Transverse colon (tissue), 4 donors: ENCODE measurements at regions not wholly inside any gene's neighbourhood (a gene's known extent, or its start where the extent isn't known, plus 50 kb on each side); places are given as distances from the start of the nearest gene placed in this dataset.

Experiments used
- DNase-seq: peaks from one replicate; pipeline ENCODE4 v3.0.0-alpha.2; 2019
- H3K27ac ChIP-seq, 4 donors: fragments of 200-600 bp; sonication (generic); 2 replicates each; pipeline ENCODE4 v1.5.1; 2016 to 2018; ENCODE audit warnings: inconsistent platforms in 4 of 4
- H3K27me3 ChIP-seq: fragments of 200-600 bp; sonication (generic); 2 replicates; pipeline ENCODE4 v1.5.1; 2017; ENCODE audit warnings: inconsistent platforms
- H3K36me3 ChIP-seq, 4 donors: fragments of 200-600 bp; sonication (generic); 2 replicates each; pipeline ENCODE4 v1.5.1; 2017 to 2019; ENCODE audit warnings: inconsistent platforms in 4 of 4
- H3K4me1 ChIP-seq, 4 donors: fragments of 200-600 bp; sonication (generic); 2 replicates each; pipeline ENCODE4 v1.5.1; 2017 to 2020; ENCODE audit warnings: inconsistent platforms in 4 of 4
- H3K4me3 ChIP-seq, 4 donors: fragments of 200-600 bp; sonication (generic); 1 replicate in 1 of 4; 2 replicates in 3 of 4; pipeline versions ENCODE4 v1.5.1 to v1.6.1; 2017 to 2019; ENCODE audit warnings: inconsistent platforms in 4 of 4
- H3K9me3 ChIP-seq, 2 donors: fragments of 200-600 bp; sonication (generic); 2 replicates each; pipeline ENCODE4 v1.5.1; 2017 to 2019; ENCODE audit warnings: inconsistent platforms in 2 of 2
- EP300 ChIP-seq: sonication (generic); formaldehyde crosslinking; IDR thresholded peaks from one replicate; pipeline ENCODE4 v1.6.1; 2017; ENCODE audit warnings: antibody characterized with exemption, low read depth
- POLR2A ChIP-seq: fragments of 450-650 bp; IDR thresholded peaks from one replicate; pipeline ENCODE4 v1.6.1; 2016; ENCODE audit warnings: antibody characterized with exemption, mild to moderate bottlenecking, moderate library complexity
- POLR2AphosphoS5 ChIP-seq, 3 donors: sonication (generic); formaldehyde crosslinking; IDR thresholded peaks; one replicate each; pipeline ENCODE4 v1.6.1; 2016; ENCODE audit warnings: antibody characterized with exemption in 3 of 3
- whole genome bisulfite sequencing, 2 donors: methylation state at CpG; one replicate each; pipeline ENCODE4 v1.1.5; 2018; ENCODE audit warnings: low coverage in 1 of 2; 5-methylcytosine and 5-hydroxymethylcytosine counted together
- in situ Hi-C, 4 donors: fragments of 200-750 bp; cut with MboI; loops; one replicate each; pipeline versions ENCODE4 v1.15.0 to v1.15.1; 2017; ENCODE audit warnings: low sequenced_read_pairs in 3 of 4, low pct_ligation_motif_present in 1 of 4, low pct_unique_long_range_greater_than_20kb in 1 of 4
- intact Hi-C: fragments of 100-400 bp; cut with DNase I; formaldehyde crosslinking; loops from one replicate; pipeline ENCODE4 v1.15.1; 2023; ENCODE audit warnings: low total_unique reads
- TF ChIP-seq, protein P1 (sequence below), 5 experiments: fragments of 200-600 bp in 3 of 5; fragments of 450-650 bp in 2 of 5; sonication (generic) in 3 of 5; IDR thresholded peaks; 1 replicate in 2 of 5; 2 replicates in 3 of 5; pipeline ENCODE4 v1.5.1; 2016 to 2017; ENCODE audit warnings: antibody characterized with exemption in 5 of 5, inconsistent platforms in 3 of 5, mild to moderate bottlenecking in 2 of 5, moderate library complexity in 1 of 5

- H3K4me3 ChIP-seq, result no peak overlapping the region
- peaks cover 0 to 6% (median 0%) of the 10 kb centered on the region in 4 donors for H3K4me1 ChIP-seq
- no peaks in the 10 kb centered on the region for H3K27me3 ChIP-seq
- in situ Hi-C loops (loop anchor here (5.0 to 10.0 kb wide), 3 partner anchors 241 to 249 kb away; no protein-coding TSS in a partner anchor), intact Hi-C loops (loop anchor here (5.0 kb wide), 1 partner anchor 241 kb away; no protein-coding TSS in a partner anchor)
- H3K36me3 ChIP-seq, result no peaks in the 10 kb centered on the region
- WGBS, 2 donors, result 10 to 20% methylated on average over 2 of the region's 2 CpGs
- TF ChIP-seq POLR2A (no peak), EP300 (no peak), POLR2AphosphoS5 (IDR thresholded peaks at IDR 0.05) (no peak)
- TF ChIP-seq, protein P1, sequence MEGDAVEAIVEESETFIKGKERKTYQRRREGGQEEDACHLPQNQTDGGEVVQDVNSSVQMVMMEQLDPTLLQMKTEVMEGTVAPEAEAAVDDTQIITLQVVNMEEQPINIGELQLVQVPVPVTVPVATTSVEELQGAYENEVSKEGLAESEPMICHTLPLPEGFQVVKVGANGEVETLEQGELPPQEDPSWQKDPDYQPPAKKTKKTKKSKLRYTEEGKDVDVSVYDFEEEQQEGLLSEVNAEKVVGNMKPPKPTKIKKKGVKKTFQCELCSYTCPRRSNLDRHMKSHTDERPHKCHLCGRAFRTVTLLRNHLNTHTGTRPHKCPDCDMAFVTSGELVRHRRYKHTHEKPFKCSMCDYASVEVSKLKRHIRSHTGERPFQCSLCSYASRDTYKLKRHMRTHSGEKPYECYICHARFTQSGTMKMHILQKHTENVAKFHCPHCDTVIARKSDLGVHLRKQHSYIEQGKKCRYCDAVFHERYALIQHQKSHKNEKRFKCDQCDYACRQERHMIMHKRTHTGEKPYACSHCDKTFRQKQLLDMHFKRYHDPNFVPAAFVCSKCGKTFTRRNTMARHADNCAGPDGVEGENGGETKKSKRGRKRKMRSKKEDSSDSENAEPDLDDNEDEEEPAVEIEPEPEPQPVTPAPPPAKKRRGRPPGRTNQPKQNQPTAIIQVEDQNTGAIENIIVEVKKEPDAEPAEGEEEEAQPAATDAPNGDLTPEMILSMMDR (IDR thresholded peaks at IDR 0.05), result peak; percentile 83 to 95 (median 93)
- no peak overlapping the region for H3K27ac ChIP-seq
- peak; percentile 59 for DNase-seq
- no peaks in the 10 kb centered on the region for H3K9me3 ChIP-seq
Observed at GRCh38 chr10:91006001-91006751, 85.3 kb upstream of the ANKRD1 start.

GRCh38 chr10:91006752-91007346, 86.0 kb upstream of the ANKRD1 start:
- Histone ChIP-seq H3K9me3 (no peaks in the 10 kb centered on the region), H3K27ac (no peak overlapping the region), H3K36me3 (no peaks in the 10 kb centered on the region), H3K4me3 (no peak overlapping the region), H3K4me1 (peaks cover 0 to 6% (median 0%) of the 10 kb centered on the region in 4 donors), H3K27me3 (no peaks in the 10 kb centered on the region)
- intact Hi-C loops (loop anchor here (5.0 kb wide), 1 partner anchor 240 kb away; no protein-coding TSS in a partner anchor), in situ Hi-C loops (loop anchor here (5.0 to 10.0 kb wide), 3 partner anchors 240 to 248 kb away; no protein-coding TSS in a partner anchor)
- TF ChIP-seq POLR2A, result no peak
- TF ChIP-seq EP300, result no peak
- no peak for TF ChIP-seq POLR2AphosphoS5 (IDR thresholded peaks at IDR 0.05)
- TF ChIP-seq, protein P1 (IDR thresholded peaks at IDR 0.05), result no peak
- DNase-seq, result no peak
- 67 to 81% methylated on average over 1 of the region's 1 CpG for WGBS, 2 donors

- intact Hi-C loops, result loop anchor here (5.0 kb wide), 1 partner anchor 240 kb away; no protein-coding TSS in a partner anchor
- TF ChIP-seq POLR2AphosphoS5 (IDR thresholded peaks at IDR 0.05) (no peak), POLR2A (no peak), EP300 (no peak)
- TF ChIP-seq, protein P1 (IDR thresholded peaks at IDR 0.05), result no peak
Observed at GRCh38 chr10:91007655-91008054, 86.8 kb upstream of the ANKRD1 start.

GRCh38 chr10:91009121-91009520, 88.2 kb upstream of the ANKRD1 start:
- DNase-seq, result no peak
- 75% methylated on average over 1 of the region's 1 CpG; no CpG with 5 or more reads in 1 of the 2 donors for WGBS, 2 donors
- Histone ChIP-seq H3K9me3 (no peaks in the 10 kb centered on the region), H3K27ac (no peak overlapping the region), H3K27me3 (no peaks in the 10 kb centered on the region), H3K4me1 (peaks cover 0 to 6% (median 0%) of the 10 kb centered on the region in 4 donors), H3K36me3 (no peaks in the 10 kb centered on the region), H3K4me3 (no peak overlapping the region)
- intact Hi-C loops (loop anchor here (5.0 kb wide), 1 partner anchor 238 kb away; no protein-coding TSS in a partner anchor), in situ Hi-C loops (loop anchor here (5.0 to 10.0 kb wide), 3 partner anchors 238 to 246 kb away; no protein-coding TSS in a partner anchor)
- TF ChIP-seq POLR2AphosphoS5 (IDR thresholded peaks at IDR 0.05), result no peak
- TF ChIP-seq, protein P1 (IDR thresholded peaks at IDR 0.05), result no peak
- no peak for TF ChIP-seq EP300
- no peak for TF ChIP-seq POLR2A

More at GRCh38 chr10:91007655-91008054, 86.8 kb upstream of the ANKRD1 start:
- Histone ChIP-seq H3K27ac (no peak overlapping the region), H3K36me3 (no peaks in the 10 kb centered on the region), H3K27me3 (no peaks in the 10 kb centered on the region), H3K4me3 (no peak overlapping the region), H3K4me1 (peaks cover 0 to 6% (median 0%) of the 10 kb centered on the region in 4 donors), H3K9me3 (no peaks in the 10 kb centered on the region)
- DNase-seq, result no peak
- in situ Hi-C loops, result loop anchor here (5.0 to 10.0 kb wide), 3 partner anchors 240 to 247 kb away; no protein-coding TSS in a partner anchor
